Suppressor macrophage (primary cell): ENCODE measurements at regions not wholly inside any gene's neighbourhood (a gene's known extent, or its start where the extent isn't known, plus 50 kb on each side); places are given as distances from the start of the nearest gene placed in this dataset.

ENCODE experiments used
- DNase-seq, 4 experiments: peaks; one replicate each; pipeline ENCODE4 v3.0.0-alpha.2; 2020 to 2022

DNA sequence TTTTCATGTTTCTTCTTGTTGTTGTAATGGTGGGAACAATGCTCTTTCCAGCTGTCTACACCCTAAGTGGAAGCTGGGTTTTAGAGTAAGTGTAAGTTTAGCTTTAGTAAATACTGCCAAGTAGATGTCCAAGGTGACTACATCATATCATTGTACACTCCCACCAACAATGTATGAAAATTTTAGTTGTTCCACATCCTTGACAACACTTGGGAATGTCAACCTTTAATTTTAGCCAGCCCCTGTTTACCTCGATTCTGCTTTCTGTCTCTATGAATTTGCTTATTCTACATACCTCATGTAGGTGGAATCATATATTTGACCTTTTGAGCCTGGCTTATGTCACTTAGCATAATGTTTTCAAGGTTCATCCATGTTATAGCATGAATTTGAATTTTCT, 93.0 kb downstream of the MTPAP start:
- no peak for DNase-seq

DNA sequence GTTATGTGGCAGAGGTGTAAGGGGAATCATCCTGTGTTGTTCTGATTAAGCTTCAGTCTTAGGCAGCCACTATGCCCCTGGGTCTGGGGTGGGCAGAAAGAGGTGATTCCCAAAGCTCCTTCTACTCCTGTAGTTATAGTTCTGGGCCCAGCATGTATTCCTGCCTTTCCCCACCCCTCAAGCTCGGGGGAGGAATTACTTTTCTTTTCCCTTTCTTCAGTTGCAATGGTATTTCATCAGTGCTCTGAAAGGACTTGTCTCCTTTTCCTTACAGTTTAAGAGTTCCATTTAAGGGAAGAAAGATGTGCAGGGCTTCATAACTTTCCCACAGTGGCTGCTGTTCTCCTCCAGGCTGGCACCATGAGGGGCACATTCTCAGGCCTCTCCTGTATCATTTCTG, 94.2 kb downstream of the MTPAP start:
- DNase-seq = no peak

DNA sequence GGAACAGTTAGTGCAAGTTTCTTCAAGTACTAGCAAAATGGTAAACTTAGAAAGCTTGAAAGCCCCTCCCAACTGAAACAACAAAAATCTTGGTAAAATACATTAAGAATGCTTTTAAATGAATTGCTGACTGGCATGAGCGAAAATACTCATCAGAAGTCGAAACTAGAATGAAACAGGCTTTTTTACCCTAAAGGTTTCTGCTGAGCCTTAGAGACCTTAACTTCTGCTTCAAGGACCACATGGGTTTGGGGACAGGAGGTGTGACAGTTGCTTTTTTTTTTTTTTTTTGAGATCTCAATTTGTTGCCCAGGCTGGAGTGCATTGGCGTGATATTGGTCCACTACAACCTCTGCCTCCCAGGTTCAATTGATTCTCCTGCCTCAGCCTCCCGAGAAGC, 100.3 kb downstream of the MTPAP start:
- no peak for DNase-seq

DNA sequence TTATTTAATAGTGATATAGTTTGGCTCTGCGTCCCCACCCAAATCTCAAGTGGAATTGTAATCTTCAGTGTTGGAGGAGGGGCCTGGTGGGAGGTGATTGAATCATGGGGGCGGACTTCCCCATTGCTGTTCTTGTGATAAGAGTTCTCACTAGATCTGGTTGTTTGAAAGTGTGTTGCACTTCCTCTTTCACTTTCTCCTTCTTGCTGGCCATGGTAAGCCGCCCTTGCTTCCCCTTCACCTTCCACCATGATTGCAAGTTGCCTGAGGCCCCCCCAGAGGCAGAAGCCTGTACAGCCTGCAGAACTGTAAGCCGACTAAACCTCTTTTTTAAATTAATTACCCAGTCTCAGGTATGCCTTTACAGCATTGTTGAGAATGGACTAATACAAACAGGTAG, 101.4 kb downstream of the MTPAP start:
- DNase-seq = peak; percentile 25 to 54 (median 45)

DNA sequence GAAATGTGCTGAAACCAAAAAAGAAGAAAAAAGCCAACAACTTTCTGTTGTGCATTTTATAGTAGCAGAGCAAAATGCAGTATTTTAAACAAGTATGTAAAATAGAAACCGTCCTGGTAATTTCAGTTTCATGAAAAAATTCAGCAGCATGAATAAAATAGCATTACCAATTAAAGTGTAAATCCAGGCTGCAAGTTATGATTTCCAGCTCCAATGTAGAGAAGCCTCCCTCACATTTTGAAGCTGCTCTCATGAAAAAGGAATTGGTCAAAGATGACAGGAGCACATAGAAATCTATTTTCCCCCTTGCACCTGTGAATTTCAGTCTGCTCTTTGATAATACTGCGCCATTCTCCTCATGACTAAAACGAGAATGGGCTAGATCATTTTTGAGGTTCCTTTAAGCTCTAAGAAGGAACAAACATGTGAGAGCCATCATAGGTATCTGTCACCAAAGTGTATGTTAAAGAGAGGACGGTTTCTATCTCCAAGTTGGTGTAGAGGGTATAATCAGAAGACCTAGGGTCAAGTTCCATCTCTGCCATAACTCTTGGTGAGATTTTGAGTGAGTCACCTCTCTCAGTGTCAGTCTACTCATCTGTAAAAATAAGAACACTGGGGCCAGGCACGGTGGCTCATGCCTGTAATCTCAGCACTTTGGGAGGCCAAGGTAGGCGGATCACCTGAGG, 107.5 kb downstream of the MTPAP start:
- no peak for DNase-seq

DNA sequence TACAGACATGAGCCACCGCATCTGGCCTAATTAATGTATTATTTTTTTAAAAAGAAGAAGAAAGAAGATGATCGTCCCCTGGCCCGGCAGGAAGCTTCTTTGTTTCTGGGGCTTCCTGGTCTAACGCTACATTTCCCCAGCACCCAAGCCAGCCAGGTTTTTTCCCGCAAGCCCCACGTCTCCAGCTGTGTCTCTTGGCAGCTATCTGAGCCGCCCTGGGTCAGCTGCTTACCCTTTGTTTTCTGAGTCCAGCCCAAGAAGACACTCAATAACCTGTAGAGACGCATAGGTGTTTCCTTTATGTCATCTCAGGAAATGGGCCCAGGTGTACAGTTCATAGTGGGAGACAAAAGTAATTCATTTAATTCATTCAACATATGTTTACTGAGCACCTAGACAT, 110.2 kb downstream of the MTPAP start:
- DNase-seq = no peak

DNA sequence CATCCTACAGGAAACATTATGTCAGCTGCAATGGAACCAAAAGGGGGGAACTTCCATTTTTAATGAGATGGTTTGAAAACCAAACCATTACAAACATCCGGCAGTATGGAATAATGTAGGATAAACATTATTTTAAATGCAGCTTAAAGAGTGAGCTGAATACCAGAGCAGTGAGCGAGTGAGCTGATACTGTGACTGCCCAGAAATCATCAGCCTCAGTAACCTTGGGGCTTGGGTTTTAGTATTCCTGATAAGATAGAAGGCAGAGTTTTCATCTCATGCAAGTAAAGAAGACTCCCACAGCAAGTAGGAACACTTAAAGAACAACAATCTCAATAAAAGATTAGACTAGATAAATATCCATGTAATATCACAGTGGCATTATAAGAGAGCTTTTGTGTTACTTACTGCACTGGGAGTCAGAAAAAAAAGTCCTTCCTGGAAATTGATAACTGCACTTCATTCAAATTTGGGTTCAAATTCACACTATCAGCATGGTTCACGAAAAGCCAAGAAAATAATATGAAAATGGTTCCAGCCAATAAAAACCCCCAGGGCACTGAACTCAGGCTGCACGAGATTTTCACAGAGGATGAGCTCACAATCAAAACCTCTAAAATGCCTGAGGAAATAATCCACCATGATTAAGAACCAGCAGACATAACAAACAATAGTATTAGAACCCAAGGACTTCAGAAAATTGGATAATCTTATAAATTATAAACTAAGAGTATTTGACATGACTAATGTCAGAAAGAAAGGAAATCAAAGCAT, 115.7 kb downstream of the MTPAP start:
- no peak for DNase-seq

DNA sequence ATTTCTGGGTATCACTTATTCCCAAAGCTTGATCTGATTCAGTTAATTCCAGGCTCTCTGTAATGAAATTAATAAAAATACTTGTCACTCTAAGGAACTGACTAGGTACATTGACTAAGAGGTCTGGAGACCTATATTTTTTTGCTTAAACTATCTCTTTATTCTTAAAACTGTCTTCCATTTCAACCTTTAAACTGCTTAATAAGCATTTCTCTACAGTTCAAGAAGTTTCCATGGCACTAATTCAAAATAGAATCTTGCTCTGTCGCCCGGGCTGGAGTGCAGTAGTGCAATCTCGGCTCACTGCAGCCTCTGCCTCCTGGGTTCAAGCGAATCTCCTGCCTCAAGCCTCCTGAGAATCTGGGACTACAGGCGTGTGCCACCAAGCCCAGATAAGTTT, 117.4 kb downstream of the MTPAP start:
- DNase-seq = no peak

DNA sequence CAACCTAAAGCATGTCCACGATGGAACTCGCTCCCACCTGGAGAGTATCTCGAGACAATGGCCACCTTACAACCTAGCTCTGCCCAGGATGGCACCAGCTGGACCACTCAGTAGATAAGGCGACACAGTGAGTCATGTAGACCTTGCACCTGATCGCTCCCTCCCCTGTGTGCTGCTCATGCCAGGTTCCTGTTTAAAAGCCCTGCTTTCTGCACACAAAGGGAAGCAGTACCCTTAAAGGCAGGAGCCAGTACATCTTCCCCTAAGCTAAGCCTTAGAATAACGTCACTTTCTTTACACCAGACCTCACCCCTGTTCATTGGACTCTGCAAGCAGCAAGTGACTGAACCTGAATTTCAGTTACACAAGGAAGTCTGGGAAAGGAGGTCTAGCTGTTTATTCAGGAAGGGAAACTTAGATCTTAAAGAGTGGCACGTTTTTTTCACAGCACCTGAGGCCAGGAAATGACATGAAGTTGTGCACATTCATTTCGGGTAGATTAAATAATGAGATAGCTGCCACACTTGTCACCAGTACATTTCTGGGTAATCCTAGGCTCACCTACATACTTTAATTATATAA, 117.9 kb downstream of the MTPAP start:
- peak in 2 of 4 experiments; percentile 10 to 19 for DNase-seq

DNA sequence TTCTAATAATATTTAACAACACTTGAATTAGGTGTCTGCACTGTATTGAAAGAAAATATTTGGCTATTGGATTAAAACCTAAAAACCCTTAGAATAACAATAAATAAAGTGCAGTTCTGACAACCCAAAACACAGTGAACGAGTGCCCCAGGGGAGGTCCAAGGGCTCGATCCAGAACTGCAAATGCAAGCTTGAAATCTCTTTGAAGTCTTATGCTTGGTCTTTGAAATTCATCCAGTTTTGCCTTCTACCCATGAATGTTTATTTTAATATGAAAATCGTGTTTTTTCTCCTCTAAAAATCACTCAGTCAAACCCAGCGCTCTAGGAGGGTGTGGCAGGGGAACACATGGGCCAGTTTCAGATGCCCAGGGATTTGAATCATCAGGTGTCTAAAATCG, 119.5 kb downstream of the MTPAP start:
- no peak for DNase-seq

DNA sequence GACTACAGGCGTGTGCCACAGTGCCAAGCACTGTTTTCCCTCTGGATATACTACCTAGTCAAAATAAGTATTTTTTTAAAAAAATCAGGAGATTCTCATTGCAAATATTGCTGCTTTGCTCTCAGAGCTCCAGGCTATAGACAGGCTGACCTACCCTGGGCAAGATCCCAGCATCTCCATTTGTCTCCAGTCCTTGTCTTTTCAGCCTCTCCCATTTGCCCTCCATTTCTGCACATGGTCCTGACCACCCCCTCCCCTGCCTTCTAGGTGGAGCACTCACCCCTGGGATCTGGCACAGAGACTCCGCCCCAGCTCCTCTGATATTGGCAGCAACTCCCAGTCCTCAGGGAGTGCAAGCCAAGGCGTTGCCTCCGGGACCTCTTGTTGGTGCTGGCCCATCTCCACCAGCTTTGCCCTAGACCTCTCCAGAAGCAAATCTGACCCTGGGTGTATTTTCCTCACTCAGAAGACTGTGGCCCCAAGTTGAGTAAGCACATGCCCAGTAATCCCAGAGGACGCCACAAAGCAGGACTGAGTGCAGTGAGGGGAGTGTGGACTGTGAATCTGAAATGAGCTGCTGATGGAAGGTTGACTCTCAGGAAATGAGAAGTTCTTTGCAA, 120.6 kb downstream of the MTPAP start:
- DNase-seq = no peak

DNA sequence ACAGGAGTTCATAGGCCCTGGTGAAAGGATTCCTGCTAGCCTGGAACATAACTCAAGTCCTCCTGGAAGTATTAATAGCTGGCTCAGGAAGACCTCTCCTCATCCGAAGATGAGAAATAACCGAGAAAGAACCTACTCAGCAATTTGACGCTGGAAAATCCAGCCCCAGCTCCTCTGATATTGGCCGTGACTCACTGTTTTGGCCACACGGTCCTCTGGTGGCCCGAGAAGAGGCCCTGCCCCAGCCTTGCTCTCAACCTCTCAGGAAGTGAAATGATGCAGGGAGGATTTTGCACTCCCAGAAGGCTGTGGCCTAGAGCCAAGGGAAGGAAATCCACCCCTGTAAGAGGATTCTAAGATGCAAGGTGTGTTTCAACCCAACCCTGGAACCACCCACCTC, 121.6 kb downstream of the MTPAP start:
- DNase-seq = no peak

DNA sequence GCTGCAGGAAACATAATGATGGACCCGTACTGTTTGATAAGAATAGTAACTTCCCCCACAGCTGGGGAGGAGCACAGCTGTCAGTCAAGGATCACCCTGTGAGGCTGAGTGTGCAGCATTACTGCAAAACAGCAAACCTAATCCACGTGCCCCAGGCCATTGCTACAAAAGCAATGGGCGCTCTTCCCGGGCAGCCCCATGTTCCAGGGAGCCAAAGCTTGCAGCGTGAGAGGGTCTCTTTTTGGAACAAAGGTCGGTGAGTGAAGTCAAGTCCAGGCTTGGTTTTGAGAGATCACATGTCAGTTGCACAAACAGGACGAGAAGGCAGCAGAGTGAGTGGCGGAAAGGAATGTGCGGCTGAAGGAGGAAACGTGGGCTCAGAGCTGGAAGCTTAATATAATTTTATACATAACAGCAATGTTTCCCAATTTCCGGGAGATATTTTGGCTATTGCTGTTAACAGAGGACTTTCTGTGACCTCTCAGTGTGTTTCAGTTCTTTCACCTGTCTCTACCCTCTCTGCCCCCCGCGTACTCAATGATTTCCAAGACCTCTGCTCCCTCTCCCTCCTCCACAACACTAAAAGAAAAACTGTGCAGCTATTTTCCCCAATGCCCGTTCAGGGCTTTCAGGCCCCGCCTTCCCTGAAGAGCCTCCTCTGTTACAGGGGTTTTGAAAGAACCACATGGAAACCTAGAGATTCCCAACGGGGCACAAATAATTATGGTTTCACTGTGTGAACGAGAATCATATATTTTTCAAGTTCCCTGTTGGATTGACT, 128.9 kb downstream of the MTPAP start:
- DNase-seq = peak; percentile 46 to 66 (median 61)

DNA sequence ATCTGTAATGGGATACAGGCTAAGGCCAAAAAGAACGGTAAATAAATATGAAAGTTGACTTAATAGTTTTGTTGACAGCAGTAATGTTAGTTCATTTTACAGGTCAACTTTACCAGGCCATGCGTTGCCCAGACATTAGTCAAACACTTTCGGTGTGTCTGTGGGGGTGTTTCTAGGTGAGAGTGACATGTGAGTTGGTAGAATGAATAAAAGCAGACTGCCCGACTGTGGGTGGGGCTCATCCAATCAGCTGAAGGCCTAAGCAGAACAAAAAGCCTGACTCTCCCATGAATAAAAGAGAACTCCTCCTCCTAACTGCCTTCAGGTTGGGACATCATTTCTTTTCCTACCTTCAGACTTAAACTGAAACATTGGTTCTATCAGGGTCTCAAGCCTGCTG, 132.3 kb downstream of the MTPAP start:
- no peak for DNase-seq

DNA sequence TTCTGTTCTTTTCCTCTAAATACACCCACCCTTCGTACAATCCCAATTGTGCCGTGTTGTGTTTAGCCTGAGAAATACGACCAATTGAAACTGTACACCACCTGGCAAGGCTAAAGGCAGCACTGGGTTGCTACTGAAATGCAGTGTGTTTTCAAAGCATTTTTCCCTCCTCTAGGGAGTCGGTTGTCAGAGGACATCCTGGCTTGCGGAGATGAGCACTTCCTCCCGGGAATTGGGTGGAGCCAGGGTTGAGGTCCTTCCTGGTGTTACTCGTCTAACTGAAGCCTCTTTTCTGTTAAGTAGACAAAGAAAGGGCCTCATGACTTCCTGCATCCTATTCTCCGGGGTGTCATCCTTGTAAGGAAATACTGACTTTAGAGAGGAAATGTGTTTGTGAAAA, 133.5 kb downstream of the MTPAP start:
- peak; percentile 5 to 35 (median 25) for DNase-seq

DNA sequence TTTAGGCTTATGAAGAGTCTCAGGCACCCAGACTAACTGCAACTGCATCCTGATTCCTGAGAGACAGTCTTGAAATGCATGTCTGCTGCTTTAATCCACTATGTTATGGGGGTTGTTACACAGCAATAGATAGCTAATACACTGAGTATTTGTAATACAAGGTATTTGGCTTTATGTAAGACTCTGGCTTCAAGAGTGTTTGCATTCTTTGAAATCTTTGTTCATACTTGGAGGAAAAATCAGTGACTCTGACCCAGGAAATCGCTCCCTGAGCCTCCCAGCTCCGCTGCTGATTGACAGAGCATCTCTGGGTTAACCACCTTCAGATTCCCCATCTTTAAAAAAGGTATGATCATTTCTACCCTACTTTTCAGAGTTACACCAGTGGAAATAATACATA, 133.9 kb downstream of the MTPAP start:
- no peak for DNase-seq

DNA sequence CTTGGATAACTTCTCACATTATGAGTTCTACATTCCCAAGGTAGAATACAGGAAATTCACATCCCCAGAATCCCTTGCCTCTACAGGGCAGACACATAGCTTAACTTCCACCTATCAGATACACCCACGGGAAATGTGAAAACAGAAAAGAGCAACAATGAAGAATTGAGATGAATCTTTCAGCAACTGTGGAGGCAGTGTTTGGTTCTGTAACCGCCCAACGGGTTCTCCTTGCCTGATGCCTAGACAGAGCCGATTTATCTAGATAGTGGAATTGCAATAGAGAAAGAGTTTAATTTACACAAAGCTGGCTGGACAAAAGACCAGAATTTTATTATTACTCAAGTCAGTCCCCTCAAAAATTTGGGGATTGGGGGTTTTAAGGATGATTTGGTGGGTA, 138.8 kb downstream of the MTPAP start:
- no peak for DNase-seq

DNA sequence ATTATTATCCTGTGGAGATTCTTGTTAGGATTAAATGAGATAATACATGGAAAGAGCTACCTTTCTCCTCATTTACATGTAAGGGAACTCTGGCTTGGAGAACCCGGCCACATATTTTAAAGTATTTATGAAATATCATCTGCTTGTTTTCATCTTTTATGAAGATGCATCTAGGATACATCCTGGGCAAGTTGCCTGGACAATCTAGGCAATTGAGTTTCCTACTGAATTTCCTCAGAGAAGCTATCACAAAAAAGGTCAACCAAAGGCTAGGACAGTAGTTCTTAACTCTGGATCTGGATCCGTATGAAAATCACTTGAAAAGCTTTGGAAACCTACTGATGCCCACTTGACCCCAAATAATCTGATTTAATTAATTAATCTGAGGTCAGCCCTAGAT, 140.7 kb downstream of the MTPAP start:
- DNase-seq = no peak

DNA sequence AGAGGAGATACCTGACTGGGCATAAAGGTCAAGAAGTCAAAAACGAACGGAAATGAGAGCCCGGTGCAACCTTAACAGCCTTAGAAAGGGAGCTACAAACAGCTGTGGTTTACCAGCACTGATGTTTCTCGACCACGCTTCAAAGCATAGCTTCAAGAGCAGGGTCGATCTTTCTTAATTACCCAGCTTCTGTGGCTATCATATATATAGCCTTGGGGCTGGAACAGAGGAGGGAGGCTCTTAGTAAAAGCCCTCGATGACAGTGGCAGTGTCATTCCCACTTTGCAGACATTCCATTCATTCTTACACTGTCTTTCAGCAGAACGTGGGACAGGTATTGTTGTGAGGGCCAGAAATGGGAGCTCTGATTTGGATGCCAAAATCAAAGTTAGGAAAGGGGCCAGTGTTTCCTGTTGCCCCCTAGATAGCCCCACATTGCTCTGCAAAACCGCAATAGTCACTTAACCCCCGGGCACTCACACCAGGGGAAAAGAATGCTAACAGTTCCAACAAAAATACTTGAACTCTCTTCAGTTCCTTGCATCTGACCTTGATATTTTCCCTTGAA, 141.5 kb downstream of the MTPAP start:
- DNase-seq = no peak

DNA sequence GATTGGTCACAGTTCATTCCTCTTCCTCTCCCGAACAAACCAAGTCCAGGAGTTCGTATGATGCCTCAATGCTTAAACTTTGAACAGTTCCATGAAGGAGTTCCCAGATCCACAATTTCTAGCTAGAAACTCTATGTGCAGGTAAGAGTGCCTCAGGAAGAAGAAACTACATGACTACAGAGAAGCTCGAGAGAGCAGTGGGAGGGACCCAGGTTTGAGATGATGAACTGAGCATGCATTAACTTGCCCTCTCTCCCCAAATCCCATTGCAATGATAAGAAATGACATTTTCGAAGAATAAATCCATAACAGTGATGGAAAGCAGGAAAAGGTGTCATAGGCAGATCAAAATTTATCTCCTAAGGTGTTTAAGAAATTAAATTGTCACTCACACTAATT, 140.6 kb upstream of the JCAD start:
- no peak for DNase-seq

DNA sequence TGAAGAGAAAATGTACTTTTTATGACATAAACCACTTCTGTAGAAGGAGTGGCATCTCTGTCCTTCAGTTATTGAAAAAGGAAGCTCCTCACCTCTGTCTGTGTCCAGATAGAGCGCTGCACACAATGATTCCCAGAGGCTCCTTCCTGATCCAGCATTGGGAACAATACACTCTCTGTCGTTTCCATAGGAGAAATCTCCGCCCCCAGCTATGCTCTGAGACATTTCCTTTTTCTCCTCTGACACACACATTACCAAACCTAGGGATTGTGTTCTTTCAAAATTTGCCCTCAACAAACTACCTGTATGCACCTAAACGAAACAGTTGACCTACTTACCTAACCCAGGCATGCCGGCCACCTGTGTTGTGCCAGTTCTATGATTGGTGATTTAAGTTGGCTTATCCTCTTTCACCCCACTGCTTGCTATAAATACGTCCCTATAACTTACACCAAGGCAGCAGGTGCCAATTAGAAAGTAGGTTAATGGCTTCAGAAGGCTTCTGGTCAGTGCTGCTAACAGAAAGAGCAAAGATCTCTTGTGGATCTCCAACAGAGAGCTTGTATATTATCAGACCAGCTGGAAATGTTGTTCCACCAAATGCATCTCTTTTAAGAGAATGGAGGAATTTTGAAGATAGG, 140.1 kb upstream of the JCAD start:
- DNase-seq = no peak

DNA sequence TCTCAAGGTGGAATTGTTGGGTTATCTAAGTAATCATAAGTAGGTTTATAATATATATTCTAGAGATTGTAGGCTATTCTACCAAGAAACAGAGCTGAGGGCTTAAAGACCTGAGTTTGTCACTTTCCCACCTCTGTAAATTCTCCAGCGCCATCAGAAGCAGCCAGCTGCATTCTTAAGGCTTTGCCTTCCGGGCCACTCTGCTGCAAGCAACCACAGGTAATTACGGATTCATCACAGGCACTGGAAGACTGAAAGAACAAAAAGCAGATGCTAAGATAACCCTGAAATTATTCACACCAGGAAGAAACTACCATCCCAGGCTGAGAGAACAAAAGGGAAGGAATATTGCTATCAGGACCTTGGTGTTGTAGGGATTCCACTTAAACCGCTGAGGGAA, 137.8 kb upstream of the JCAD start:
- no peak for DNase-seq
